B cell (primary cell): ENCODE measurements at regions not wholly inside any gene's neighbourhood (a gene's known extent, or its start where the extent isn't known, plus 50 kb on each side); places are given as distances from the start of the nearest gene placed in this dataset.

Experiments
- ATAC-seq: fragments of 200-7000 bp; cut with Tn5 transposase; one replicate; pipeline ENCODE4 v1.10.0; 2021; ENCODE audit warnings: low read depth, mild to moderate bottlenecking, moderate number of reproducible peaks, moderate library complexity
- CTCF ChIA-PET: fragments of 350-600 bp; sonication (Branson Sonifier 250); formaldehyde crosslinking; loops from one replicate; lab custom pipeline; 2021; ENCODE audit warnings: antibody characterized with exemption, inconsistent platforms; lab: Charles Lee
- POLR2A ChIA-PET: fragments of 350-600 bp; sonication (Branson Sonifier 250); formaldehyde crosslinking; loops from one replicate; lab custom pipeline; 2021; ENCODE audit warnings: antibody characterized with exemption; lab: Charles Lee
- DNase-seq: peaks from one replicate; pipeline ENCODE4 v3.0.0; 2013
- H2AFZ ChIP-seq: 2 replicates; pipeline ENCODE4 v1.6.1; 2012; ENCODE audit warnings: mild to moderate bottlenecking, low read depth, low read length; ENCODE audit not compliant: insufficient read depth, poor library complexity, severe bottlenecking
- H3K27ac ChIP-seq, 2 donors: 1 replicate in 1 of 2; 2 replicates in 1 of 2; pipeline ENCODE4 v1.5.1; 2012 to 2013; ENCODE audit warnings: low read length in 2 of 2, mild to moderate bottlenecking in 2 of 2, moderate library complexity in 1 of 2
- H3K27me3 ChIP-seq, 4 experiments: fragments of 200-600 bp in 1 of 4; sonication (generic) in 1 of 4; replicated peaks in 1 of 4; 1 replicate in 2 of 4; 2 replicates in 2 of 4; pipeline versions ENCODE4 v1.6.1 to v1.7.0; 2013 to 2016; ENCODE audit warnings: low read length in 3 of 4, mild to moderate bottlenecking in 2 of 4, mixed read lengths in 1 of 4, moderate library complexity in 1 of 4; ENCODE audit not compliant: insufficient read depth in 4 of 4, control insufficient read depth in 3 of 4; ENCODE audit errors: control extremely low read depth in 1 of 4
- H3K36me3 ChIP-seq, 2 experiments: replicated peaks in 1 of 2; 1 replicate in 1 of 2; 2 replicates in 1 of 2; pipeline versions ENCODE4 v1.6.1 to v1.7.1; 2013; ENCODE audit warnings: low read length in 1 of 2; ENCODE audit not compliant: insufficient read depth in 2 of 2, control insufficient read depth in 1 of 2; ENCODE audit errors: control extremely low read depth in 1 of 2, extremely low read depth in 1 of 2
- H3K4me1 ChIP-seq, 2 donors: fragments of 200-600 bp in 1 of 2; sonication (generic) in 1 of 2; 1 replicate in 1 of 2; 2 replicates in 1 of 2; pipeline versions ENCODE4 v1.5.1 to v1.6.1; 2013 to 2017; ENCODE audit warnings: low read length in 2 of 2; ENCODE audit not compliant: control insufficient read depth in 2 of 2, insufficient read depth in 2 of 2
- H3K4me2 ChIP-seq: replicated peaks from 2 replicates; pipeline ENCODE3; 2012; ENCODE audit warnings: mild to moderate bottlenecking, low read depth, low read length; ENCODE audit not compliant: poor library complexity, severe bottlenecking
- H3K4me3 ChIP-seq, 5 experiments: fragments of 200-600 bp in 1 of 5; sonication (generic) in 1 of 5; 1 replicate in 3 of 5; 2 replicates in 2 of 5; pipeline versions ENCODE4 v1.5.1 to v1.7.0; 2011 to 2016; ENCODE audit warnings: low read length in 4 of 5, mild to moderate bottlenecking in 4 of 5, low read depth in 2 of 5, control low read depth in 1 of 5, moderate library complexity in 1 of 5; ENCODE audit not compliant: insufficient read depth in 1 of 5; ENCODE audit errors: control extremely low read depth in 1 of 5, extremely low read depth in 1 of 5
- H3K79me2 ChIP-seq: fragments of 200-600 bp; sonication (generic); one replicate; pipeline ENCODE4 v1.6.0; 2016; ENCODE audit warnings: low read length; ENCODE audit not compliant: control insufficient read depth, insufficient read depth
- H3K9ac ChIP-seq: fragments of 200-600 bp; sonication (generic); 2 replicates; pipeline ENCODE4 v1.6.1; 2017; ENCODE audit warnings: mild to moderate bottlenecking, low read length, moderate library complexity
- H3K9me3 ChIP-seq, 3 donors: one replicate each; pipeline versions ENCODE4 v1.6.1 to v1.7.1; 2013; ENCODE audit warnings: low read length in 2 of 3; ENCODE audit not compliant: control insufficient read depth in 2 of 3, insufficient read depth in 1 of 3; ENCODE audit errors: control extremely low read depth in 1 of 3
- H4K20me1 ChIP-seq: 2 replicates; pipeline ENCODE4 v1.6.0; 2012; ENCODE audit warnings: mild to moderate bottlenecking, low read length; ENCODE audit not compliant: insufficient read depth, control insufficient read depth, poor library complexity, severe bottlenecking
- H3K27ac Mint-ChIP-seq: one replicate; pipeline ENCODE4 v1.8.0; 2021; ENCODE audit warnings: mixed read lengths
- H3K27me3 Mint-ChIP-seq: one replicate; pipeline ENCODE4 v1.8.0; 2021; ENCODE audit warnings: mixed read lengths
- H3K4me1 Mint-ChIP-seq: one replicate; pipeline ENCODE4 v1.8.0; 2021; ENCODE audit warnings: mixed read lengths
- H3K4me3 Mint-ChIP-seq: one replicate; pipeline ENCODE4 v1.8.0; 2021; ENCODE audit warnings: mixed read lengths
- H3K9me3 Mint-ChIP-seq: one replicate; pipeline ENCODE4 v1.8.0; 2022; ENCODE audit warnings: mixed read lengths; ENCODE audit not compliant: insufficient read depth
- CTCF ChIP-seq: fragments of 200-600 bp; IDR thresholded peaks from one replicate; pipeline ENCODE4 v1.8.0; 2022; ENCODE audit warnings: antibody characterized with exemption, mild to moderate bottlenecking
- EZH2 ChIP-seq: IDR thresholded peaks from 2 replicates; pipeline ENCODE4 v1.6.1; 2012; ENCODE audit warnings: borderline replicate concordance, low read depth, mild to moderate bottlenecking, moderate library complexity, low read length; ENCODE audit not compliant: insufficient read depth, poor library complexity, severe bottlenecking
- WGBS: methylation state at CpG from one replicate; pipeline ENCODE4 v1.1.5; 2013; ENCODE audit warnings: missing lambda C conversion rate; ENCODE audit not compliant: insufficient coverage; 5-methylcytosine and 5-hydroxymethylcytosine counted together
- intact Hi-C: fragments of 100-400 bp; cut with micrococcal nuclease; formaldehyde crosslinking; loops from one replicate; pipeline ENCODE4 v1.10.0; 2022

GRCh38 chr9:81128701-81129100, 560.6 kb downstream of the TLE1 start:
- intact Hi-C loops, result no loop called here
- Mint-ChIP-seq H3K27me3 (no peaks in the 10 kb centered on the region), H3K9me3 (no peaks in the 10 kb centered on the region), H3K27ac (no peak overlapping the region), H3K4me1 (peaks cover 5% of the 10 kb centered on the region), H3K4me3 (no peak overlapping the region)
- Histone ChIP-seq H2AFZ (no peak overlapping the region), H3K27me3 (no peaks in the 10 kb centered on the region), H4K20me1 (no peaks in the 10 kb centered on the region), H3K79me2 (no peaks in the 10 kb centered on the region), H3K9ac (no peak overlapping the region), H3K36me3 (no peaks in the 10 kb centered on the region), H3K27ac (no peak overlapping the region), H3K4me1 (no peaks in the 10 kb centered on the region), H3K4me3 (no peak overlapping the region), H3K4me2 (no peak overlapping the region), H3K9me3 (no peaks in the 10 kb centered on the region)
- 100% methylated on average over 1 of the region's 6 CpGs for WGBS
- ChIA-PET POLR2A (no interaction called here), CTCF (no interaction called here)
- ATAC-seq, result no peak
- no peak for DNase-seq
- TF ChIP-seq EZH2 (no peak), CTCF (no peak)

- POLR2A ChIA-PET, result no interaction called here
- WGBS, result 44% methylated on average over 3 of the region's 3 CpGs
- H3K79me2 ChIP-seq, result no peaks in the 10 kb centered on the region
- no peaks in the 10 kb centered on the region for H4K20me1 ChIP-seq
- Mint-ChIP-seq H3K4me3 (no peak overlapping the region), H3K9me3 (no peaks in the 10 kb centered on the region), H3K4me1 (peaks cover 5% of the 10 kb centered on the region), H3K27ac (no peak overlapping the region), H3K27me3 (no peaks in the 10 kb centered on the region)
- H3K9me3 ChIP-seq, result peaks cover 0 to 8% (median 0%) of the 10 kb centered on the region in 3 donors
- CTCF ChIA-PET, result no interaction called here
- intact Hi-C loops, result no loop called here
- H2AFZ ChIP-seq, result no peak overlapping the region
- H3K27ac ChIP-seq, result no peak overlapping the region
- no peak for ATAC-seq
- no peak overlapping the region for H3K4me2 ChIP-seq
- no peaks in the 10 kb centered on the region for H3K27me3 ChIP-seq
- no peaks in the 10 kb centered on the region for H3K4me1 ChIP-seq
- H3K9ac ChIP-seq, result no peak overlapping the region
- no peaks in the 10 kb centered on the region for H3K36me3 ChIP-seq
- TF ChIP-seq CTCF, result no peak
- DNase-seq, result no peak
- no peak overlapping the region for H3K4me3 ChIP-seq
Measured at GRCh38 chr9:81125446-81126092, 563.8 kb downstream of the TLE1 start.
